SU-DHL-6 (cell line): ENCODE measurements at regions not wholly inside any gene's neighbourhood (a gene's known extent, or its start where the extent isn't known, plus 50 kb on each side); places are given as distances from the start of the nearest gene placed in this dataset.

Source experiments
- H2AFZ ChIP-seq: fragments of 200-600 bp; sonication (generic); 2 replicates; pipeline ENCODE4 v1.6.1; 2014; ENCODE audit warnings: low read depth, mild to moderate bottlenecking, moderate library complexity, mixed read lengths, antibody characterized with exemption, low read length; ENCODE audit not compliant: severe bottlenecking
- H3F3A ChIP-seq: fragments of 200-600 bp; shearing (Covaris generic); 2 replicates; pipeline ENCODE4 v1.6.0; 2016; ENCODE audit warnings: antibody characterized with exemption, mild to moderate bottlenecking; ENCODE audit not compliant: insufficient read depth
- H3K27ac ChIP-seq: fragments of 200-600 bp; sonication (generic); 2 replicates; pipeline ENCODE4 v1.5.1; 2016; ENCODE audit warnings: low read depth, mild to moderate bottlenecking, low read length, moderate library complexity, mixed read lengths
- H3K27me3 ChIP-seq: fragments of 200-600 bp; sonication (generic), shearing (Covaris generic); 2 replicates; pipeline ENCODE4 v1.6.0; 2014; ENCODE audit warnings: mild to moderate bottlenecking, low read length
- H3K36me3 ChIP-seq: fragments of 200-600 bp; sonication (generic); 2 replicates; pipeline ENCODE4 v1.6.1; 2014; ENCODE audit warnings: mild to moderate bottlenecking, low read length, mixed read lengths
- H3K4me2 ChIP-seq: fragments of 300-600, 200-600 bp; shearing (Covaris generic), sonication (generic); 2 replicates; pipeline ENCODE4 v1.6.0; 2014; ENCODE audit warnings: low read length, low read depth, mild to moderate bottlenecking; ENCODE audit not compliant: poor library complexity, severe bottlenecking
- H3K4me3 ChIP-seq: fragments of 200-600 bp; sonication (generic); 2 replicates; pipeline ENCODE4 v1.5.1; 2014; ENCODE audit warnings: antibody characterized with exemption, low read length, mild to moderate bottlenecking, mixed read lengths; ENCODE audit not compliant: insufficient read depth, poor library complexity, severe bottlenecking
- H3K79me2 ChIP-seq: fragments of 200-600 bp; sonication (generic); 2 replicates; pipeline ENCODE4 v1.6.1; 2014; ENCODE audit warnings: mild to moderate bottlenecking, low read length, moderate library complexity; ENCODE audit not compliant: insufficient read depth
- H3K9ac ChIP-seq: fragments of 200-600 bp; sonication (generic); 2 replicates; pipeline ENCODE4 v1.7.0; 2014; ENCODE audit warnings: mild to moderate bottlenecking, low read length
- H3K9me2 ChIP-seq: fragments of 200-600 bp; sonication (generic); replicated peaks from 2 replicates; pipeline ENCODE4 v1.6.1; 2014; ENCODE audit warnings: low read length; ENCODE audit not compliant: insufficient read depth
- H3K9me3 ChIP-seq: fragments of 200-600 bp; sonication (generic); 2 replicates; pipeline ENCODE4 v1.6.1; 2014; ENCODE audit warnings: low read length, mixed read lengths; ENCODE audit not compliant: insufficient read depth
- H4K20me1 ChIP-seq: fragments of 200-600 bp; sonication (generic); 2 replicates; pipeline ENCODE4 v1.6.1; 2014; ENCODE audit warnings: low read depth, mild to moderate bottlenecking, antibody characterized with exemption, low read length, moderate library complexity, mixed read lengths
- EZH2phosphoT487 ChIP-seq: fragments of 200-600 bp; sonication (generic), shearing (Covaris generic); conservative IDR thresholded peaks from 2 replicates; pipeline ENCODE4 v1.6.1; 2018; ENCODE audit warnings: mild to moderate bottlenecking, antibody characterized with exemption, low read length, moderate library complexity, mixed read lengths
- TF ChIP-seq, protein P1 (sequence below): fragments of 200-600 bp; sonication (generic); IDR thresholded peaks from one replicate; pipeline ENCODE4 v1.5.1; 2017; ENCODE audit warnings: antibody characterized with exemption, mild to moderate bottlenecking, low read length, moderate library complexity; ENCODE audit not compliant: insufficient read depth, poor library complexity, severe bottlenecking

DNA sequence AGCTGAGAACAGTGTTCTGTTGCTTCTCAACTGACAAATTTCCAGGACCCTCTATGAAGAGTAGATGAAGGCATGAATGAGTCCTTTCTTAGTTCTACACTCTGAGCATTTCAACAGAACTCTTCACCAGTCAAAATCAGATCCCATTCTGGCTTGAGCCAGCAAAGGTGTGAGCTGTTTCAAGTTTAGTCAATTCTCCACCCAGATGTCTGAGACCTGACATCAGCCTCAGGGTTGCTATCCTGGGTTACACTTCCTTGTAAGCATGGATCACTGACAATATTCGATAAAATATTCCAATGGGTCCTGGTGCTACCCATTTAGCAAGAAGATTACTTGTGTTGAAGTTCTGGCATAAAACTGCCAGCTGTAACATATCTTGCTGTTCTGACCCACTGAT is 97.6 kb upstream of the PPP2R3A start:
- no peak overlapping the region for H3K4me2 ChIP-seq
- no peaks in the 10 kb centered on the region for H3K27me3 ChIP-seq
- H3K36me3 ChIP-seq = no peaks in the 10 kb centered on the region
- no peaks in the 10 kb centered on the region for H4K20me1 ChIP-seq
- H3K9ac ChIP-seq = no peak overlapping the region
- no peak overlapping the region for H2AFZ ChIP-seq
- H3K79me2 ChIP-seq = no peaks in the 10 kb centered on the region
- TF ChIP-seq EZH2phosphoT487 = no peak
- TF ChIP-seq, protein P1, sequence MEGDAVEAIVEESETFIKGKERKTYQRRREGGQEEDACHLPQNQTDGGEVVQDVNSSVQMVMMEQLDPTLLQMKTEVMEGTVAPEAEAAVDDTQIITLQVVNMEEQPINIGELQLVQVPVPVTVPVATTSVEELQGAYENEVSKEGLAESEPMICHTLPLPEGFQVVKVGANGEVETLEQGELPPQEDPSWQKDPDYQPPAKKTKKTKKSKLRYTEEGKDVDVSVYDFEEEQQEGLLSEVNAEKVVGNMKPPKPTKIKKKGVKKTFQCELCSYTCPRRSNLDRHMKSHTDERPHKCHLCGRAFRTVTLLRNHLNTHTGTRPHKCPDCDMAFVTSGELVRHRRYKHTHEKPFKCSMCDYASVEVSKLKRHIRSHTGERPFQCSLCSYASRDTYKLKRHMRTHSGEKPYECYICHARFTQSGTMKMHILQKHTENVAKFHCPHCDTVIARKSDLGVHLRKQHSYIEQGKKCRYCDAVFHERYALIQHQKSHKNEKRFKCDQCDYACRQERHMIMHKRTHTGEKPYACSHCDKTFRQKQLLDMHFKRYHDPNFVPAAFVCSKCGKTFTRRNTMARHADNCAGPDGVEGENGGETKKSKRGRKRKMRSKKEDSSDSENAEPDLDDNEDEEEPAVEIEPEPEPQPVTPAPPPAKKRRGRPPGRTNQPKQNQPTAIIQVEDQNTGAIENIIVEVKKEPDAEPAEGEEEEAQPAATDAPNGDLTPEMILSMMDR = no peak
- H3K9me3 ChIP-seq = no peaks in the 10 kb centered on the region
- no peaks in the 10 kb centered on the region for H3F3A ChIP-seq
- H3K9me2 ChIP-seq = no peaks in the 10 kb centered on the region
- no peak overlapping the region for H3K4me3 ChIP-seq
- no peak overlapping the region for H3K27ac ChIP-seq

DNA sequence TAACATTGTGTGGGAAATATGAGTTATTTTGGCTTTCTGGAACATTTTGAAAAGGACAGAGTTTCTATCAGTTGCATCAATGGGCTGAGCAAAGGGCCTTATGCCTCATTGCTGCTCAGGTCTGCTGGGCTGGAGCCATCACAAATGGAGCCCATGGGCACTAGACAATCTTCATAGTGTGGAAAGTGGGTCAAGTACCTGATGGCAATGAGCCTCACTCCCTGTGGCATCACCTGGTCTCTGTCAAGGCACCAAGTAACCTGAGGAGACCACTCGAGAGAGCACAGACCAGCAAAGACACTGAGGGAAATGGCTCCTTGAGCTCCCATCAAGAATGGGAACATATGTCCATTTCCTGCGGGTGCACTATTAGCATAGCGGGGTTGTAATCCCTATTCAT is 96.7 kb upstream of the PPP2R3A start:
- H3K9me2 ChIP-seq = no peaks in the 10 kb centered on the region
- H4K20me1 ChIP-seq = no peaks in the 10 kb centered on the region
- TF ChIP-seq, protein P1 = no peak
- no peak for TF ChIP-seq EZH2phosphoT487
- H3K27me3 ChIP-seq = no peaks in the 10 kb centered on the region
- H3F3A ChIP-seq = no peaks in the 10 kb centered on the region
- no peak overlapping the region for H3K27ac ChIP-seq
- no peak overlapping the region for H2AFZ ChIP-seq
- no peaks in the 10 kb centered on the region for H3K79me2 ChIP-seq
- no peak overlapping the region for H3K9ac ChIP-seq
- no peak overlapping the region for H3K4me3 ChIP-seq
- no peak overlapping the region for H3K4me2 ChIP-seq
- peaks cover 3% of the 10 kb centered on the region; the same call in 1 of the 2 replicates for H3K9me3 ChIP-seq
- no peaks in the 10 kb centered on the region for H3K36me3 ChIP-seq

DNA sequence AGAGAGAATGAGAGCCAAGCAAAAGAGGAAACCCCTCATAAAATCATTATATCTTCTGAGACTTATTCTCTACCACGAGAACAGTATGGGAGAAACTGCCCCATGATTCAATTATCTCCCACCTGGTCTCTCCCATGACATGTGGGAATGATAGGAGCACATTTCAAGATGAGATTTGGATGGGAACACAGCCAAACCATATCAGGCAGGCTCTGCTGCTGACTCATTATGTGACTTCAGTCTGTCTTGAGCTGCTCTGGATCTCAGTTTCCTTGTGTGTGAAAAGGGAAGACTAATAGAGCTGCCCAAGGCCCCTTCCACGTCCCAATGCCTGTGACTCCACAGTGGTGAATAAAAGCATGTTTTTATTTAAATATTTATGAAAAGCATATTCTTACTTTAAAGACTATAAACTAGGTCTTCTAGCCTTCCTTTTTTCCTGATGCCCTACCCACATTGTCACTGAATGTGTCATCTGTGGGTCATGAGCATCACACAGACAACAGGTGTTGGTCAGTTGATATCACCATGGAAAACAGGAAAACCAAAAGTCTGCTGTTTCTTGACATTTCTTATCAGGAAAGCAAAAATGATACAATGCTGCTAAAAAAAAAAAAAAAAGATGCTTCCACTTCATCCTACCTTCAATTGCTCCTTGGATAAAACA is 96.0 kb upstream of the PPP2R3A start:
- Histone ChIP-seq H3K9ac (no peak overlapping the region), H4K20me1 (no peaks in the 10 kb centered on the region), H2AFZ (no peak overlapping the region), H3F3A (no peaks in the 10 kb centered on the region), H3K36me3 (no peaks in the 10 kb centered on the region), H3K27ac (no peak overlapping the region), H3K4me3 (no peak overlapping the region), H3K4me2 (no peak overlapping the region), H3K27me3 (no peaks in the 10 kb centered on the region), H3K9me2 (no peaks in the 10 kb centered on the region), H3K79me2 (no peaks in the 10 kb centered on the region), H3K9me3 (peaks cover 6% of the 10 kb centered on the region; the same call in 1 of the 2 replicates)
- TF ChIP-seq, protein P1 = no peak
- TF ChIP-seq EZH2phosphoT487 = no peak
